Non-pigmented ciliary epithelial cell (primary cell): ENCODE measurements at regions not wholly inside any gene's neighbourhood (a gene's known extent, or its start where the extent isn't known, plus 50 kb on each side); places are given as distances from the start of the nearest gene placed in this dataset.
"Not testable (repeated sequence)": the region's sequence is repeated elsewhere in the genome, so short reads cannot be mapped to it uniquely, and the experiment has no call there.

Source experiments
- DNase-seq: peaks from one replicate; pipeline ENCODE4 v3.0.0-alpha.2; 2010; ENCODE audit warnings: low read depth

- not testable (repeated sequence) for DNase-seq
These were observed 352.1 kb downstream of the SOX9 start for GRCh38 chr17:72472853-72473390.

GRCh38 chr17:72474243-72474642 lies 353.4 kb downstream of the SOX9 start:
- DNase-seq = no peak

- DNase-seq = no peak
These were observed 354.1 kb downstream of the SOX9 start for GRCh38 chr17:72474719-72475477.

GRCh38 chr17:72476134-72476533 lies 355.3 kb downstream of the SOX9 start:
- DNase-seq = no peak

GRCh38 chr17:72476575-72476986 lies 355.8 kb downstream of the SOX9 start:
- no peak for DNase-seq

- DNase-seq = no peak
These were observed 356.7 kb downstream of the SOX9 start for GRCh38 chr17:72477491-72477890.

- no peak for DNase-seq
These were observed 358.3 kb downstream of the SOX9 start for GRCh38 chr17:72479113-72479512.

GRCh38 chr17:72481572-72481971 lies 360.8 kb downstream of the SOX9 start:
- no peak for DNase-seq

- DNase-seq = no peak
These were observed 364.8 kb downstream of the SOX9 start for GRCh38 chr17:72485596-72485995.

GRCh38 chr17:72486806-72487205 lies 366.0 kb downstream of the SOX9 start:
- DNase-seq = no peak

- DNase-seq = no peak
These were observed 367.1 kb downstream of the SOX9 start for GRCh38 chr17:72487731-72488494.

- DNase-seq = no peak
These were observed 367.9 kb downstream of the SOX9 start for GRCh38 chr17:72488555-72489271.

GRCh38 chr17:72489272-72489641 lies 368.4 kb downstream of the SOX9 start:
- no peak for DNase-seq

GRCh38 chr17:72491102-72491501 lies 370.3 kb downstream of the SOX9 start:
- no peak for DNase-seq

GRCh38 chr17:72492494-72492893 lies 371.7 kb downstream of the SOX9 start:
- no peak for DNase-seq

GRCh38 chr17:72492941-72493340 lies 372.1 kb downstream of the SOX9 start:
- DNase-seq = no peak

- no peak for DNase-seq
These were observed 373.7 kb downstream of the SOX9 start for GRCh38 chr17:72494566-72494965.

- no peak for DNase-seq
These were observed 375.6 kb downstream of the SOX9 start for GRCh38 chr17:72496461-72496860.

- no peak for DNase-seq
These were observed 377.1 kb downstream of the SOX9 start for GRCh38 chr17:72497915-72498314.

- DNase-seq = no peak
These were observed 377.8 kb downstream of the SOX9 start for GRCh38 chr17:72498364-72499210.
